Body of pancreas (tissue), 4 donors: ENCODE measurements at regions not wholly inside any gene's neighbourhood (a gene's known extent, or its start where the extent isn't known, plus 50 kb on each side); places are given as distances from the start of the nearest gene placed in this dataset.

ENCODE experiments used
- POLR2A ChIP-seq, 3 donors: fragments of 450-650 bp; IDR thresholded peaks; one replicate each; pipeline ENCODE4 v1.6.1; 2016; ENCODE audit warnings: antibody characterized with exemption in 3 of 3, mild to moderate bottlenecking in 2 of 3
- TF ChIP-seq, protein P1 (sequence below), 7 experiments: fragments of 450-650 bp in 4 of 7; fragments of 200-600 bp in 3 of 7; sonication (generic) in 3 of 7; IDR thresholded peaks; one replicate each; pipeline ENCODE4 v1.5.1; 2016 to 2019; ENCODE audit warnings: antibody characterized with exemption in 7 of 7

DNA sequence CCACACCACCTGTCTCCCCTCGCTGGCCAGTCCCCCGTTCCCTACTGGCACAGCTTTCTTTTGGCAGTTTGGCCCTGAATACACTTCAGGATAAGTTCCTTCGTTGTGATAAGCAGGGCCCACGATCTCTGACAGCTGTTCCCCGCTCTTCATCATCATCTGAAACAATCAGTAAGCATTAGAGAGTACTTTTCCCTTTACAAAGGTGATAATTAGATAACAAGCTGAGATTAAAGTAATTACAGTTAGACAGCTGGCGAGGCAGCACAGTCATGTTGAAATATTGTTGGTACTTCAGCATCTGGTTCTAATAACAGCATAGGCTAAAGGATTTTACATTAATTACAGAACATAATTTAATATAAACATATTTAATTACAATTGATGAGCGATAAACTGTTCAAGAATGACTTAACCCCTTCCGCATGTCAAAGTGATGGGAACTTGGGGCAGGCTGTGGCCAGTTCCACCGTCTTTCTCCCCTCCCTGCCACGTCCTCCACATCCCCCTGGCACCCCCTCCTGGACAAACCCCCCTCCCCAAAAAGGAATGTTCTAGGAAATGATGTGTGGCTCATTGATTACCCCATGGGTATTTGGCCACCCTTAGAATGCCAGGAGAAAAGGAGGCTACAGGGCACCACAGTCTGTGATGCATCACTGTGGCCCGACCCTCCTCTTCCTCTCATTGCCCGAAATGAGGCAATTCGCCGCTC, 134.9 kb downstream of the RCN1 start:
- TF ChIP-seq, protein P1, sequence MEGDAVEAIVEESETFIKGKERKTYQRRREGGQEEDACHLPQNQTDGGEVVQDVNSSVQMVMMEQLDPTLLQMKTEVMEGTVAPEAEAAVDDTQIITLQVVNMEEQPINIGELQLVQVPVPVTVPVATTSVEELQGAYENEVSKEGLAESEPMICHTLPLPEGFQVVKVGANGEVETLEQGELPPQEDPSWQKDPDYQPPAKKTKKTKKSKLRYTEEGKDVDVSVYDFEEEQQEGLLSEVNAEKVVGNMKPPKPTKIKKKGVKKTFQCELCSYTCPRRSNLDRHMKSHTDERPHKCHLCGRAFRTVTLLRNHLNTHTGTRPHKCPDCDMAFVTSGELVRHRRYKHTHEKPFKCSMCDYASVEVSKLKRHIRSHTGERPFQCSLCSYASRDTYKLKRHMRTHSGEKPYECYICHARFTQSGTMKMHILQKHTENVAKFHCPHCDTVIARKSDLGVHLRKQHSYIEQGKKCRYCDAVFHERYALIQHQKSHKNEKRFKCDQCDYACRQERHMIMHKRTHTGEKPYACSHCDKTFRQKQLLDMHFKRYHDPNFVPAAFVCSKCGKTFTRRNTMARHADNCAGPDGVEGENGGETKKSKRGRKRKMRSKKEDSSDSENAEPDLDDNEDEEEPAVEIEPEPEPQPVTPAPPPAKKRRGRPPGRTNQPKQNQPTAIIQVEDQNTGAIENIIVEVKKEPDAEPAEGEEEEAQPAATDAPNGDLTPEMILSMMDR (IDR thresholded peaks at IDR 0.05) = no peak
- no peak for TF ChIP-seq POLR2A (IDR thresholded peaks at IDR 0.05)
